ENCODE measurements at regions not wholly inside any gene's neighbourhood (a gene's known extent, or its start where the extent isn't known, plus 50 kb on each side); places are given as distances from the start of the nearest gene placed in this dataset.
"Not testable (repeated sequence)": the region's sequence is repeated elsewhere in the genome, so short reads cannot be mapped to it uniquely, and the experiment has no call there.

DNA sequence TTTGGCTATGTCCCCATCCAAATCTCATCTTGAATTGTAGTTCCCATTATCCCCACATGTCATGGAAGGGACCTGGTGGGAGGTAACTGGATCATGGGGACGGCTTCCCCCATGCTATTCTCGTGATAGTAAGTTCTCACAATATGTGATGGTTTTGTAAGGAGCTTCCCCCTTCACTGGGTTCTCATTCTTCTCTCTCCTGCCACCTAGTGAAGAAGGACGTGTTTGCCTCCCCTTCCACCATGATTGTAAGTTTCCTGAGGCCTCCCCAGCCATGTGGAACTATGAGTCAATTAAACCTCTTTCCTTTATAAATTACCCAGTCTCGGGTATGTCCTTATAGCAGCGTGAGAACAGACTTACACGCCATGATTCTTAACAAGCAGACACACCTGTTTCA is 165.6 kb downstream of the XPNPEP1 start:
- H3K27me3 ChIP-seq (ENCODE audit: control insufficient read depth, insufficient read depth, low read length); H3K4me3 ChIP-seq (ENCODE audit: low read depth in 2 of 2, low read length in 2 of 2); DNase-seq (ENCODE audit: low read depth, low spot score); BruUV-seq (replicated peaks); ATAC-seq; H3K4me1 ChIP-seq (ENCODE audit: control insufficient read depth, insufficient read depth, low read length); in situ Hi-C loops (cut with HindIII; ENCODE audit: low pct_unique_long_range_greater_than_20kb, low sequenced_read_pairs); CTCF ChIA-PET; H3K9me3 ChIP-seq (ENCODE audit: control insufficient read depth, insufficient read depth, low read depth, low read length); H3K27ac ChIP-seq (ENCODE audit: low read length); H3K36me3 ChIP-seq (ENCODE audit: control insufficient read depth, insufficient read depth, low read length); intact Hi-C loops (cut with micrococcal nuclease; ENCODE audit: unreplicated experiment); POLR2A ChIA-PET: not testable (repeated sequence)
- TF ChIP-seq, protein P1, sequence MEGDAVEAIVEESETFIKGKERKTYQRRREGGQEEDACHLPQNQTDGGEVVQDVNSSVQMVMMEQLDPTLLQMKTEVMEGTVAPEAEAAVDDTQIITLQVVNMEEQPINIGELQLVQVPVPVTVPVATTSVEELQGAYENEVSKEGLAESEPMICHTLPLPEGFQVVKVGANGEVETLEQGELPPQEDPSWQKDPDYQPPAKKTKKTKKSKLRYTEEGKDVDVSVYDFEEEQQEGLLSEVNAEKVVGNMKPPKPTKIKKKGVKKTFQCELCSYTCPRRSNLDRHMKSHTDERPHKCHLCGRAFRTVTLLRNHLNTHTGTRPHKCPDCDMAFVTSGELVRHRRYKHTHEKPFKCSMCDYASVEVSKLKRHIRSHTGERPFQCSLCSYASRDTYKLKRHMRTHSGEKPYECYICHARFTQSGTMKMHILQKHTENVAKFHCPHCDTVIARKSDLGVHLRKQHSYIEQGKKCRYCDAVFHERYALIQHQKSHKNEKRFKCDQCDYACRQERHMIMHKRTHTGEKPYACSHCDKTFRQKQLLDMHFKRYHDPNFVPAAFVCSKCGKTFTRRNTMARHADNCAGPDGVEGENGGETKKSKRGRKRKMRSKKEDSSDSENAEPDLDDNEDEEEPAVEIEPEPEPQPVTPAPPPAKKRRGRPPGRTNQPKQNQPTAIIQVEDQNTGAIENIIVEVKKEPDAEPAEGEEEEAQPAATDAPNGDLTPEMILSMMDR (IDR thresholded peaks at IDR 0.05): peak; percentile 51

DNA sequence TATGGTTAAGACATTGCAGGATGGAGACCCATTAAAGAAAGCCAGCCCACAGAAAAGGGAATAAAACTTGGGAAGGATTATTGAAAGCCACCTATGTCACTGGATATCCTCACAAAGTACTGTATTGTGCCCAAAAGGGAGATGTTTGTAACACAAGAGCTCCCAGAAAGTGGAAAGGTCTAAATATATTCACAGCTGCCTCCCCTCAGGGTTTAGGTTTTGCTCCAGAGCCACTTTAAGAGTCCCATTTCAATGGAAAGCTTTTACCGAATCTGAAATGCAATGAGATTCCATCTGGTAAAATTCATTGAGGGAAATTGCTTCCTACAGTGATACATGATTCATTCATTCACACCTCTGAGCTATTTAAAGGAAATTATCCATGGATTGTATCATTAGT is 176.4 kb downstream of the XPNPEP1 start:
- no peaks in the 10 kb centered on the region for H3K4me1 ChIP-seq (ENCODE audit: control insufficient read depth, insufficient read depth, low read length)
- no peak overlapping the region for H3K27ac ChIP-seq (ENCODE audit: low read length)
- no peak for DNase-seq (ENCODE audit: low read depth, low spot score)
- ChIA-PET POLR2A (no interaction called here), CTCF (no interaction called here)
- no peaks in the 10 kb centered on the region for H3K27me3 ChIP-seq (ENCODE audit: control insufficient read depth, insufficient read depth, low read length)
- H3K36me3 ChIP-seq (ENCODE audit: control insufficient read depth, insufficient read depth, low read length): no peaks in the 10 kb centered on the region
- no TSS peak for BruUV-seq (replicated peaks)
- H3K9me3 ChIP-seq (ENCODE audit: control insufficient read depth, insufficient read depth, low read depth, low read length): no peaks in the 10 kb centered on the region
- TF ChIP-seq, protein P1 (IDR thresholded peaks at IDR 0.05): no peak
- TF ChIP-seq, protein P2, sequence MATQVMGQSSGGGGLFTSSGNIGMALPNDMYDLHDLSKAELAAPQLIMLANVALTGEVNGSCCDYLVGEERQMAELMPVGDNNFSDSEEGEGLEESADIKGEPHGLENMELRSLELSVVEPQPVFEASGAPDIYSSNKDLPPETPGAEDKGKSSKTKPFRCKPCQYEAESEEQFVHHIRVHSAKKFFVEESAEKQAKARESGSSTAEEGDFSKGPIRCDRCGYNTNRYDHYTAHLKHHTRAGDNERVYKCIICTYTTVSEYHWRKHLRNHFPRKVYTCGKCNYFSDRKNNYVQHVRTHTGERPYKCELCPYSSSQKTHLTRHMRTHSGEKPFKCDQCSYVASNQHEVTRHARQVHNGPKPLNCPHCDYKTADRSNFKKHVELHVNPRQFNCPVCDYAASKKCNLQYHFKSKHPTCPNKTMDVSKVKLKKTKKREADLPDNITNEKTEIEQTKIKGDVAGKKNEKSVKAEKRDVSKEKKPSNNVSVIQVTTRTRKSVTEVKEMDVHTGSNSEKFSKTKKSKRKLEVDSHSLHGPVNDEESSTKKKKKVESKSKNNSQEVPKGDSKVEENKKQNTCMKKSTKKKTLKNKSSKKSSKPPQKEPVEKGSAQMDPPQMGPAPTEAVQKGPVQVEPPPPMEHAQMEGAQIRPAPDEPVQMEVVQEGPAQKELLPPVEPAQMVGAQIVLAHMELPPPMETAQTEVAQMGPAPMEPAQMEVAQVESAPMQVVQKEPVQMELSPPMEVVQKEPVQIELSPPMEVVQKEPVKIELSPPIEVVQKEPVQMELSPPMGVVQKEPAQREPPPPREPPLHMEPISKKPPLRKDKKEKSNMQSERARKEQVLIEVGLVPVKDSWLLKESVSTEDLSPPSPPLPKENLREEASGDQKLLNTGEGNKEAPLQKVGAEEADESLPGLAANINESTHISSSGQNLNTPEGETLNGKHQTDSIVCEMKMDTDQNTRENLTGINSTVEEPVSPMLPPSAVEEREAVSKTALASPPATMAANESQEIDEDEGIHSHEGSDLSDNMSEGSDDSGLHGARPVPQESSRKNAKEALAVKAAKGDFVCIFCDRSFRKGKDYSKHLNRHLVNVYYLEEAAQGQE (IDR thresholded peaks at IDR 0.05; ENCODE audit: insufficient read depth in 1 of 2, low read depth in 2 of 2, low read length in 1 of 2): no peak
- TF ChIP-seq SIN3A (IDR thresholded peaks at IDR 0.05; ENCODE audit: borderline replicate concordance, insufficient read depth, low read depth, low read length) (no peak), TCF7L2 (IDR thresholded peaks at IDR 0.05; ENCODE audit: low read depth, low read length) (no peak), POLR2AphosphoS5 (IDR thresholded peaks at IDR 0.05; ENCODE audit: low read depth, low read length) (no peak)
- ATAC-seq: no peak
- in situ Hi-C loops (cut with HindIII; ENCODE audit: low pct_unique_long_range_greater_than_20kb, low sequenced_read_pairs): no loop called here
- intact Hi-C loops (cut with micrococcal nuclease; ENCODE audit: unreplicated experiment): no loop called here
- H3K4me3 ChIP-seq (ENCODE audit: low read depth in 2 of 2, low read length in 2 of 2): no peak overlapping the region

DNA sequence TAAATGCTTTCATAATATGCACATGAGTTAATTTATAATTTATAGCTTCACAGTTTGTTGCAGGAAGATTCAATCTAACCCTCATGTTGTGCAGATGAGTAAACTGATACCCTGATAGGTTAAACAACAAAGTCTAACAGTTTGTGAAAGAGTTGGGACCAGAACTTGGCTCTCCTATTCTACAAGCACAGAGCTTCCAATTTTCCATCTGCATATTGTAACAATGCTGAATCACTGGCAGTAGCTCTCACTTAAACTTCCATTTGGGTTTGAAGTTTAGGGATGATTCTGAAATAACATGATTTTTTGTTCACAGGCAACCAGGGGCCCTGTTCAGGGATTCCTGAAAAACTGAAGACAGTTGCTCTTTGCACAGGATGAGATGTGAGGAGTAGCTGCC is 179.3 kb downstream of the XPNPEP1 start:
- no peak overlapping the region for H3K27ac ChIP-seq (ENCODE audit: low read length)
- DNase-seq (ENCODE audit: low read depth, low spot score) (no peak), ATAC-seq (no peak)
- H3K27me3 ChIP-seq (ENCODE audit: control insufficient read depth, insufficient read depth, low read length): no peaks in the 10 kb centered on the region
- no TSS peak for BruUV-seq (replicated peaks)
- H3K9me3 ChIP-seq (ENCODE audit: control insufficient read depth, insufficient read depth, low read depth, low read length): no peaks in the 10 kb centered on the region
- TF ChIP-seq SIN3A (IDR thresholded peaks at IDR 0.05; ENCODE audit: borderline replicate concordance, insufficient read depth, low read depth, low read length): no peak
- TF ChIP-seq, protein P1 (IDR thresholded peaks at IDR 0.05): no peak
- no peak for TF ChIP-seq POLR2AphosphoS5 (IDR thresholded peaks at IDR 0.05; ENCODE audit: low read depth, low read length)
- TF ChIP-seq, protein P2 (IDR thresholded peaks at IDR 0.05; ENCODE audit: insufficient read depth in 1 of 2, low read depth in 2 of 2, low read length in 1 of 2): no peak
- no peak for TF ChIP-seq TCF7L2 (IDR thresholded peaks at IDR 0.05; ENCODE audit: low read depth, low read length)
- POLR2A ChIA-PET: no interaction called here
- no peaks in the 10 kb centered on the region for H3K4me1 ChIP-seq (ENCODE audit: control insufficient read depth, insufficient read depth, low read length)
- no peak overlapping the region for H3K4me3 ChIP-seq (ENCODE audit: low read depth in 2 of 2, low read length in 2 of 2)
- intact Hi-C loops (cut with micrococcal nuclease; ENCODE audit: unreplicated experiment) (no loop called here), in situ Hi-C loops (cut with HindIII; ENCODE audit: low pct_unique_long_range_greater_than_20kb, low sequenced_read_pairs) (no loop called here)
- no peaks in the 10 kb centered on the region for H3K36me3 ChIP-seq (ENCODE audit: control insufficient read depth, insufficient read depth, low read length)
- CTCF ChIA-PET: no interaction called here

All from Panc1 (cell line).